ENCODE measurements at regions not wholly inside any gene's neighbourhood (a gene's known extent, or its start where the extent isn't known, plus 50 kb on each side); places are given as distances from the start of the nearest gene placed in this dataset.

GRCh38 chr11:109275931-109276330, 146.1 kb upstream of the C11orf87 start:
- TF ChIP-seq POLR2A (IDR thresholded peaks at IDR 0.05) = no peak
- no peak for TF ChIP-seq CTCF (IDR thresholded peaks at IDR 0.05)

Data from adrenal gland (tissue), 5 donors.